WTC11 (cell line): ENCODE measurements at regions not wholly inside any gene's neighbourhood (a gene's known extent, or its start where the extent isn't known, plus 50 kb on each side); places are given as distances from the start of the nearest gene placed in this dataset.

Experiments
- CTCF ChIP-seq: fragments of 200-600 bp; IDR thresholded peaks from 2 replicates; pipeline ENCODE4 v1.8.0; 2022; ENCODE audit warnings: antibody characterized with exemption
- GABPB1 ChIP-seq: sonication (generic); formaldehyde crosslinking; IDR thresholded peaks from 2 replicates; pipeline ENCODE4 v1.8.1; 2023; ENCODE audit warnings: mild to moderate bottlenecking, missing genetic modification reagents
- USF2 ChIP-seq: sonication (generic); formaldehyde crosslinking; IDR thresholded peaks from 2 replicates; pipeline ENCODE4 v1.8.1; 2023; ENCODE audit warnings: mild to moderate bottlenecking, missing genetic modification reagents, moderate library complexity
- ZNF121 ChIP-seq: sonication (generic); formaldehyde crosslinking; IDR thresholded peaks from 2 replicates; pipeline ENCODE4 v1.8.0; 2023; ENCODE audit warnings: missing genetic modification reagents
- ZNF396 ChIP-seq: fragments of 250-450 bp; sonication (Bioruptor Pico); IDR thresholded peaks from 2 replicates; pipeline ENCODE4 v1.8.0; 2021; ENCODE audit warnings: mild to moderate bottlenecking, moderate library complexity, borderline replicate concordance
- TF ChIP-seq, protein P1 (sequence below): sonication (generic); formaldehyde crosslinking; IDR thresholded peaks from 2 replicates; pipeline ENCODE4 v1.8.0; 2022; ENCODE audit warnings: mild to moderate bottlenecking, missing genetic modification reagents
- TF ChIP-seq, protein P2 (sequence below): sonication (generic); formaldehyde crosslinking; IDR thresholded peaks from 2 replicates; pipeline ENCODE4 v1.8.0; 2022; ENCODE audit warnings: mild to moderate bottlenecking, missing genetic modification reagents

- TF ChIP-seq USF2 (CRISPR knock-in tag), result no peak
- no peak for TF ChIP-seq CTCF
- TF ChIP-seq, protein P1, sequence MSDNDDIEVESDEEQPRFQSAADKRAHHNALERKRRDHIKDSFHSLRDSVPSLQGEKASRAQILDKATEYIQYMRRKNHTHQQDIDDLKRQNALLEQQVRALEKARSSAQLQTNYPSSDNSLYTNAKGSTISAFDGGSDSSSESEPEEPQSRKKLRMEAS (CRISPR knock-in tag), result no peak
- no peak for TF ChIP-seq ZNF121 (CRISPR knock-in tag)
- TF ChIP-seq, protein P2, sequence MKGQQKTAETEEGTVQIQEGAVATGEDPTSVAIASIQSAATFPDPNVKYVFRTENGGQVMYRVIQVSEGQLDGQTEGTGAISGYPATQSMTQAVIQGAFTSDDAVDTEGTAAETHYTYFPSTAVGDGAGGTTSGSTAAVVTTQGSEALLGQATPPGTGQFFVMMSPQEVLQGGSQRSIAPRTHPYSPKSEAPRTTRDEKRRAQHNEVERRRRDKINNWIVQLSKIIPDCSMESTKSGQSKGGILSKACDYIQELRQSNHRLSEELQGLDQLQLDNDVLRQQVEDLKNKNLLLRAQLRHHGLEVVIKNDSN (CRISPR knock-in tag), result no peak
- TF ChIP-seq GABPB1 (CRISPR knock-in tag), result no peak
- no peak for TF ChIP-seq ZNF396
Observed at GRCh38 chr2:217475791-217476190, 527.0 kb downstream of the TNS1 start.
